Endothelial cell (in vitro differentiated cells): ENCODE measurements at regions not wholly inside any gene's neighbourhood (a gene's known extent, or its start where the extent isn't known, plus 50 kb on each side); places are given as distances from the start of the nearest gene placed in this dataset.
"Not testable (repeated sequence)": the region's sequence is repeated elsewhere in the genome, so short reads cannot be mapped to it uniquely, and the experiment has no call there.

Source experiments
- DNase-seq: peaks from one replicate; pipeline ENCODE4 v3.0.0; 2021; ENCODE audit warnings: low spot score
- H3K27ac Mint-ChIP-seq: one replicate; pipeline ENCODE4 v1.8.0; 2021; ENCODE audit warnings: mixed read lengths, inconsistent platforms; ENCODE audit not compliant: unreplicated experiment
- H3K27me3 Mint-ChIP-seq: one replicate; pipeline ENCODE4 v1.8.0; 2021; ENCODE audit warnings: mild to moderate bottlenecking, moderate library complexity, mixed read lengths, inconsistent platforms; ENCODE audit not compliant: unreplicated experiment
- H3K36me3 Mint-ChIP-seq: one replicate; pipeline ENCODE4 v1.8.0; 2021; ENCODE audit warnings: mild to moderate bottlenecking, low read depth, mixed read lengths, inconsistent platforms; ENCODE audit not compliant: unreplicated experiment
- H3K4me1 Mint-ChIP-seq: one replicate; pipeline ENCODE4 v1.8.0; 2021; ENCODE audit warnings: mild to moderate bottlenecking, mixed read lengths, inconsistent platforms; ENCODE audit not compliant: unreplicated experiment
- H3K4me3 Mint-ChIP-seq: one replicate; pipeline ENCODE4 v1.8.0; 2021; ENCODE audit warnings: mild to moderate bottlenecking, mixed read lengths, inconsistent platforms; ENCODE audit not compliant: unreplicated experiment
- H3K9me3 Mint-ChIP-seq: one replicate; pipeline ENCODE4 v1.8.0; 2021; ENCODE audit warnings: mixed read lengths, inconsistent platforms; ENCODE audit not compliant: unreplicated experiment
- TF ChIP-seq, protein P1 (sequence below): fragments of 200-600 bp; sonication (generic); IDR thresholded peaks from one replicate; pipeline ENCODE4 v1.5.0; 2021; ENCODE audit warnings: antibody characterized with exemption; ENCODE audit not compliant: unreplicated experiment

GRCh38 chr9:85487872-85488271 is 253.9 kb downstream of the AGTPBP1 start:
- no peaks in the 10 kb centered on the region for H3K36me3 Mint-ChIP-seq
- no peak overlapping the region for H3K27ac Mint-ChIP-seq
- no peak for DNase-seq
- TF ChIP-seq, protein P1, sequence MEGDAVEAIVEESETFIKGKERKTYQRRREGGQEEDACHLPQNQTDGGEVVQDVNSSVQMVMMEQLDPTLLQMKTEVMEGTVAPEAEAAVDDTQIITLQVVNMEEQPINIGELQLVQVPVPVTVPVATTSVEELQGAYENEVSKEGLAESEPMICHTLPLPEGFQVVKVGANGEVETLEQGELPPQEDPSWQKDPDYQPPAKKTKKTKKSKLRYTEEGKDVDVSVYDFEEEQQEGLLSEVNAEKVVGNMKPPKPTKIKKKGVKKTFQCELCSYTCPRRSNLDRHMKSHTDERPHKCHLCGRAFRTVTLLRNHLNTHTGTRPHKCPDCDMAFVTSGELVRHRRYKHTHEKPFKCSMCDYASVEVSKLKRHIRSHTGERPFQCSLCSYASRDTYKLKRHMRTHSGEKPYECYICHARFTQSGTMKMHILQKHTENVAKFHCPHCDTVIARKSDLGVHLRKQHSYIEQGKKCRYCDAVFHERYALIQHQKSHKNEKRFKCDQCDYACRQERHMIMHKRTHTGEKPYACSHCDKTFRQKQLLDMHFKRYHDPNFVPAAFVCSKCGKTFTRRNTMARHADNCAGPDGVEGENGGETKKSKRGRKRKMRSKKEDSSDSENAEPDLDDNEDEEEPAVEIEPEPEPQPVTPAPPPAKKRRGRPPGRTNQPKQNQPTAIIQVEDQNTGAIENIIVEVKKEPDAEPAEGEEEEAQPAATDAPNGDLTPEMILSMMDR = no peak
- peaks cover 26% of the 10 kb centered on the region for H3K4me1 Mint-ChIP-seq
- peaks cover 6% of the 10 kb centered on the region for H3K27me3 Mint-ChIP-seq
- no peak overlapping the region for H3K4me3 Mint-ChIP-seq
- H3K9me3 Mint-ChIP-seq = no peaks in the 10 kb centered on the region

DNA sequence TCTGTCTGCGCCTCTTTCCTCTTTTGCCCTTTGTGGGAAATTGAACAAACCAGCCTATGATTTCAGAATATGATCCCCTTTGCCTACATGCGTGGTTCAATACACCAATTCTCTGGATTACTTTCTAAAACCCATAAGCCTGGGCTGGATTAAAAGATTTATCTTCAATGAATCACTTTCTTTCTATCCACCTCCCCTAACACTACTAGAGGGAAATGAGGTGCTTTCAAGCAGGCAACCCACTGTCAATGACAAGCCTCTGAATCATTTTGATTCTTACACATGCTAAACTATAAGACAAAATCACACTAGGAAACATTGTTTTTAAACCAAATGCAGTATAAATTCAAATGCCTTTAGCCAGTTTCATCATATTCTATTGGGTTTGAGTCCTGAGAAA is 257.5 kb downstream of the AGTPBP1 start:
- no peaks in the 10 kb centered on the region for H3K9me3 Mint-ChIP-seq
- H3K4me3 Mint-ChIP-seq = no peak overlapping the region
- H3K36me3 Mint-ChIP-seq = no peaks in the 10 kb centered on the region

DNA sequence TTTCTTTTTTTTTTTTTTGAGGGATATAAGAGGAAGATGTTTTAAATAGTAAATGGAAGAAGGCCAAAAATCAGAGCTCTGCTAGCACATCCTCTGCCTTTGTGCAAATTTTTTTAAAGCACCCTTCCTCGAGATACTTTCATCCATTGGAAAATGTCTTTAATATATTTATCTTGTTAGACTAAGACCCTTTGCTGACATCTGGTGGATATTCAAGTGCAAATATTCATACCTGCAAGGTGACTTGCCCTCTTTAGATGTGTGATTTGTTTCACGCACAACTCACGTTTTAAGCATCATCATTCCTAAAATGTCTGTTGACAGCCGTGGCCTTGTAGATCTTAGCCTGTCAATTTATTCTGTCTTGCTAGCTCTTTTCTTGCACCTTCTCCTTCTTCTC is 258.5 kb downstream of the AGTPBP1 start:
- Mint-ChIP-seq H3K4me3 (no peak overlapping the region), H3K4me1 (peaks cover 36% of the 10 kb centered on the region), H3K27me3 (peaks cover 5% of the 10 kb centered on the region), H3K27ac (no peak overlapping the region), H3K9me3 (no peaks in the 10 kb centered on the region), H3K36me3 (no peaks in the 10 kb centered on the region)
- no peak for DNase-seq
- TF ChIP-seq, protein P1 = no peak

More for the DNA sequence above, 257.5 kb downstream of the AGTPBP1 start:
- DNase-seq = no peak
- no peak overlapping the region for H3K27ac Mint-ChIP-seq
- H3K4me1 Mint-ChIP-seq = peaks cover 32% of the 10 kb centered on the region
- TF ChIP-seq, protein P1 = no peak
- H3K27me3 Mint-ChIP-seq = peaks cover 6% of the 10 kb centered on the region

- H3K36me3 Mint-ChIP-seq = no peaks in the 10 kb centered on the region
- H3K4me3 Mint-ChIP-seq = no peak overlapping the region
- TF ChIP-seq, protein P1 = no peak
- no peaks in the 10 kb centered on the region for H3K9me3 Mint-ChIP-seq
- H3K4me1 Mint-ChIP-seq = peaks cover 36% of the 10 kb centered on the region
- H3K27me3 Mint-ChIP-seq = peaks cover 5% of the 10 kb centered on the region
- no peak for DNase-seq
- no peak overlapping the region for H3K27ac Mint-ChIP-seq
These were observed 262.4 kb downstream of the AGTPBP1 start for GRCh38 chr9:85479305-85479704.

- H3K4me3 Mint-ChIP-seq = no peak overlapping the region
- peaks cover 5% of the 10 kb centered on the region for H3K27me3 Mint-ChIP-seq
- no peak for DNase-seq
- H3K9me3 Mint-ChIP-seq = no peaks in the 10 kb centered on the region
- TF ChIP-seq, protein P1 = no peak
- no peak overlapping the region for H3K27ac Mint-ChIP-seq
- H3K36me3 Mint-ChIP-seq = no peaks in the 10 kb centered on the region
- peaks cover 32% of the 10 kb centered on the region for H3K4me1 Mint-ChIP-seq
These were observed 262.9 kb downstream of the AGTPBP1 start for GRCh38 chr9:85478847-85479246.

DNA sequence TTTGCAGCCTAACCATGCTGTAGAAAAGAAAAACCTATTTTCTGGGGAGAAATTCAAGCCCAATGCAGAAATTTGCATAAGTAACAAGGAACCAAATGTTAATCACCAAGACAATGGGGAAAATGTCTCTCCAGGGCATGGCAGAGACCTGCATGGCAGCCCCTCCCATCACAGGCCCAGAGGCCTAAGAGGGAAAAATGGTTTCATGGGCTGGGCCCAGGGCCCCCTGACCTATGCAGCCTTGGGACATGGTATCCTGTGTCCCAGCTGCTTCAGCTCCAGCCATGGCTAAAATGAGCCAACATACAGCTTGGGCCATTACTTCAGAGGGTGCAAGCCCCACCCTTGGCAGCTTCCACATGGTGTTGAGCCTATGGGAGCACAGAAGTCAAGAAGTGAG is 266.9 kb downstream of the AGTPBP1 start:
- not testable (repeated sequence) for H3K27ac Mint-ChIP-seq, H3K9me3 Mint-ChIP-seq, DNase-seq, H3K27me3 Mint-ChIP-seq, H3K36me3 Mint-ChIP-seq, H3K4me3 Mint-ChIP-seq
- H3K4me1 Mint-ChIP-seq = peaks cover 11% of the 10 kb centered on the region
